Glomerular endothelial cell (primary cell): ENCODE measurements at regions not wholly inside any gene's neighbourhood (a gene's known extent, or its start where the extent isn't known, plus 50 kb on each side); places are given as distances from the start of the nearest gene placed in this dataset.

Experiments
- DNase-seq: peaks from one replicate; pipeline ENCODE4 v3.0.0-alpha.2; 2011; ENCODE audit warnings: low read depth, low spot score; ENCODE audit errors: extremely low read depth

GRCh38 chr15:99507504-99508310 lies 58.1 kb upstream of the MEF2A start:
- no peak for DNase-seq

DNA sequence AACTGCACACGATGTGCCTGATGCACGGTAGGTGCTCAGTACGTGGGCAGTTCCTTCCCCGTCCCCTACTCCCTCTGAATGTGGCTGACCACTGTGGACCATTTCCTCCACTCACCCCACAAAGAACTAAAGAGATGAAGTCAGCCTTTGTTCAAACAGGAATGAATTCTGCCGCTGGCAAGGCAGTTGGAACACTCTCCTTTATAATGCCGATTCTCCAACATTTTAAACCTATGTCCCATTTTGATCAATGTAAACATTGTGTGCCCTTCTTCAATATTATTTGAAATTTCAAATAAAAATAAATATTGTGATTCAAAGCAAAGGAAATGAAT lies 57.5 kb upstream of the MEF2A start:
- DNase-seq, result no peak

GRCh38 chr15:99508852-99509251 lies 56.9 kb upstream of the MEF2A start:
- DNase-seq, result no peak

- DNase-seq, result no peak
Observed at GRCh38 chr15:99509686-99510461, 55.9 kb upstream of the MEF2A start.

- DNase-seq, result no peak
Observed at GRCh38 chr15:99511531-99511865, 54.3 kb upstream of the MEF2A start.

DNA sequence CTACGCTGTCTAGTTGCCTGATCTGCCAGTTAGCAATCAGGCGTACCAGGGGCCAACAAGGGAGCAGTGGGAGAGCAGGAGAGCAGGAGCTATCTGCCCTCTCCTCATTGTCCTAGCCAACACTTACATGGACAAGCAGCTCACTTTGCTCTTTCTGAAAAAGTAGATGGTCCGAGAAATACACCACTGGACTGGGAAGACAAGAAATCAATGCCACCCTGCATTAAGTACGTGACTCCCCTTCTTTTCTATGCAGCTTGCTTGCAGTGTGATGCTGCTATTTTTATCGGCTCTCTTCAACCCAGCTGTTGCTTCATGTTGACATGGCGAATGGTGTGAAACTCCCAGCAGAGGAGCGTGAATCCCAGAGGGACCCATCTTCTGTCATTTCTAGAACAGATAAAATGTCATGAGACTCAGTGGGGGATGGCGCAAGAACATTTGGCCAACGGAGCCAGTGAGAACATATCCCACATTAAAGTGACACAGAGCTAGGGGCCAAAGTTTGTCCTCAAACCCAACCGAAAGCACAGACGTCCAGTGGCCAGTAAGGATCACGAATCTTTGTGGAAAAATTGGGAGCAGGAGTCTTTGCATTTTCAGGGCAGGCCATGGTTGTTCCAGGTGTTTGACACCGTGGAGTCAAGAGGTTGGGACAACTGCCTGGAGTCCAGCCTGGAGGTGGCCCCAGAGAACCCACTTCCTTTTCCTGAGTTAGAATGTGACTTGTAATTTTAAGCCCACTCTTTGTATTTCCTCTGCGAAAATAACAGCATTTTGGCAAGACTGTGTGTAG lies 53.7 kb upstream of the MEF2A start:
- DNase-seq, result no peak

DNA sequence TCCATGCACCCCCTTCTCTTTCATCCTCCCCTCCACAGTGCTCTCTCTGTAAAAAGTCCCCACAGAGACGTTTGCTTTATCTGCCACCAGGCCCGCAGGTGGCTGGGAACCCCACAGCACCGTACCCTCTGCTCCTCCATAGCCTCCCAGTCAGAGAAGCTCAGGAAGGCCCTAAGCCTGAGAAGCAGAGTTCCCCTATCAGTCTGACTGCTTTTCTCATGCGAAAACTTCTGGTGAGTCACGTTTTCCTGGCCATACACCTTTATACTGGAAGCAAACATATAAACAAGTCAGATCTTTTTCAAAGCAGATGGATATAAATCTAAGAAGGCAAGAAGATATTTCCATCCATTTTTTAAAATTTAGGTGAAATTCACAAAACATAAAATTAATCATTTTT lies 51.5 kb upstream of the MEF2A start:
- DNase-seq, result no peak
